HepG2 (cell line): ENCODE measurements at regions not wholly inside any gene's neighbourhood (a gene's known extent, or its start where the extent isn't known, plus 50 kb on each side); places are given as distances from the start of the nearest gene placed in this dataset.

Experiments
- ATAC-seq: fragments of 200-7000 bp; cut with Tn5 transposase; 3 replicates; pipeline ENCODE4 v1.9.1; 2020; ENCODE audit warnings: mild to moderate bottlenecking, moderate library complexity
- BruUV-seq: library from RNA; stranded (reverse); fragments of 400-500 nt; replicated peaks from 2 replicates; lab custom pipeline; 2021; lab: Mats Ljungman, UMichigan
- CTCF ChIA-PET: fragments of 300-600 bp; formaldehyde crosslinking; extraction: SDS; loops from one replicate; lab custom pipeline; 2021; ENCODE audit warnings: low total read pairs, inconsistent platforms, low intra/inter-chr PET ratio; lab: Yijun Ruan, JAX
- POLR2A ChIA-PET: fragments of 350-600 bp; sonication (Branson Sonifier 250); formaldehyde crosslinking; loops from one replicate; lab custom pipeline; 2020; ENCODE audit warnings: antibody characterized with exemption, inconsistent platforms; lab: Yijun Ruan, JAX
- DNase-seq: peaks from one replicate; pipeline ENCODE4 v3.0.0-alpha.2; 2015; ENCODE audit warnings: low spot score
- FAIRE-seq: peaks from 3 replicates; lab custom pipeline; 2011; peaks lifted over from hg19 to GRCh38; lab: Jason Lieb, UNC
- H2AFZ ChIP-seq: one replicate; pipeline ENCODE4 v1.6.1; 2011; ENCODE audit warnings: low read length, inconsistent platforms
- H3K27ac ChIP-seq: fragments of 300-600 bp; 3 replicates; pipeline ENCODE4 v1.8.0; 2011; ENCODE audit warnings: mixed run types, mild to moderate bottlenecking, mixed read lengths, low read length, inconsistent platforms; ENCODE audit not compliant: insufficient read depth; ENCODE audit errors: extremely low read length
- H3K27me3 ChIP-seq, 2 experiments: fragments of 200-600 bp in 1 of 2; 2 replicates in 1 of 2; 3 replicates in 1 of 2; pipeline versions ENCODE4 v1.6.0 to v1.8.0; 2011; ENCODE audit warnings: low read length in 2 of 2, mild to moderate bottlenecking in 2 of 2, moderate library complexity in 2 of 2, inconsistent platforms in 1 of 2; ENCODE audit not compliant: insufficient read depth in 2 of 2, control insufficient read depth in 1 of 2
- H3K36me3 ChIP-seq, 2 experiments: fragments of 200-600 bp in 1 of 2; replicated peaks in 1 of 2; 2 replicates in 1 of 2; 3 replicates in 1 of 2; pipeline versions ENCODE4 v1.5.1 to v1.8.0; 2011; ENCODE audit warnings: low read length in 2 of 2, inconsistent platforms in 1 of 2; ENCODE audit not compliant: insufficient read depth in 2 of 2, control insufficient read depth in 1 of 2
- H3K4me1 ChIP-seq: 2 replicates; pipeline ENCODE4 v1.5.1; 2012; ENCODE audit warnings: low read length, inconsistent platforms; ENCODE audit not compliant: insufficient read depth
- H3K4me2 ChIP-seq: 2 replicates; pipeline ENCODE4 v1.6.0; 2011; ENCODE audit warnings: low read depth, low read length, inconsistent platforms
- H3K4me3 ChIP-seq, 3 experiments: fragments of 200-600 bp in 1 of 3; sonication (generic), shearing (Covaris generic) in 1 of 3; replicated peaks in 1 of 3; 2 replicates each; pipeline ENCODE4 v1.5.1; 2011 to 2016; ENCODE audit warnings: low read length in 3 of 3, inconsistent platforms in 2 of 3, low read depth in 2 of 3, mild to moderate bottlenecking in 2 of 3, control low read depth in 1 of 3, mixed read lengths in 1 of 3; ENCODE audit not compliant: insufficient read depth in 1 of 3
- H3K79me2 ChIP-seq: one replicate; pipeline ENCODE4 v1.6.1; 2011; ENCODE audit warnings: low read length, inconsistent platforms; ENCODE audit not compliant: insufficient read depth
- H3K9ac ChIP-seq: 2 replicates; pipeline ENCODE4 v1.6.0; 2011; ENCODE audit warnings: mild to moderate bottlenecking, low read depth, low read length, inconsistent platforms; ENCODE audit not compliant: insufficient read depth
- H3K9me3 ChIP-seq: 2 replicates; pipeline ENCODE4 v1.5.1; 2012; ENCODE audit warnings: mild to moderate bottlenecking, low read length
- H4K20me1 ChIP-seq: 2 replicates; pipeline ENCODE4 v1.6.0; 2011; ENCODE audit warnings: inconsistent platforms, mild to moderate bottlenecking, low read length, moderate library complexity; ENCODE audit not compliant: insufficient read depth
- ARHGAP35 ChIP-seq: sonication (generic); formaldehyde crosslinking; IDR thresholded peaks from 2 replicates; pipeline ENCODE4 v1.9.0; 2022; ENCODE audit warnings: mild to moderate bottlenecking, inconsistent platforms, moderate library complexity, missing genetic modification reagents, borderline replicate concordance
- CREM ChIP-seq, 2 experiments: sonication (generic) in 1 of 2; formaldehyde crosslinking in 1 of 2; IDR thresholded peaks; 2 replicates each; pipeline versions ENCODE4 v1.4.0 to v1.6.1; 2016 to 2020; ENCODE audit warnings: antibody characterized with exemption in 1 of 2, mild to moderate bottlenecking in 1 of 2, missing genetic modification reagents in 1 of 2
- ELF1 ChIP-seq: sonication (generic); formaldehyde crosslinking; IDR thresholded peaks from 2 replicates; pipeline ENCODE4 v1.4.0; 2020; ENCODE audit warnings: missing genetic modification reagents
- MAF1 ChIP-seq: sonication (generic); formaldehyde crosslinking; IDR thresholded peaks from 2 replicates; pipeline ENCODE4 v1.5.0; 2020; ENCODE audit warnings: missing genetic modification reagents, borderline replicate concordance
- NFYB ChIP-seq: sonication (generic); formaldehyde crosslinking; IDR thresholded peaks from 2 replicates; pipeline ENCODE4 v1.4.0; 2020; ENCODE audit warnings: missing genetic modification reagents
- NR2F2 ChIP-seq: IDR thresholded peaks from 2 replicates; pipeline ENCODE4 v1.6.1; 2012; ENCODE audit warnings: low read depth, inconsistent platforms, borderline replicate concordance
- PTBP1 ChIP-seq: fragments of 200-400 bp; formaldehyde crosslinking; IDR thresholded peaks from 2 replicates; pipeline ENCODE4 v1.6.1; 2018; ENCODE audit warnings: low read length, low read depth; ENCODE audit not compliant: poor library complexity, severe bottlenecking
- SRSF9 ChIP-seq: fragments of 200-400 bp; formaldehyde crosslinking; IDR thresholded peaks from 2 replicates; pipeline ENCODE4 v1.6.1; 2018; ENCODE audit warnings: borderline replicate concordance, mild to moderate bottlenecking, low read depth, low read length; ENCODE audit not compliant: insufficient read depth, poor library complexity, severe bottlenecking
- ZFP36L1 ChIP-seq: sonication (generic); formaldehyde crosslinking; IDR thresholded peaks from 2 replicates; pipeline ENCODE4 v1.8.0; 2022; ENCODE audit warnings: mild to moderate bottlenecking, missing genetic modification reagents, moderate library complexity
- ZKSCAN1 ChIP-seq: fragments of 150-350 bp; IDR thresholded peaks from 2 replicates; pipeline ENCODE4 v1.6.1; 2014; ENCODE audit warnings: low read length
- ZNF460 ChIP-seq: sonication (generic); formaldehyde crosslinking; IDR thresholded peaks from 2 replicates; pipeline ENCODE4 v1.5.1; 2020; ENCODE audit warnings: missing genetic modification reagents, mild to moderate bottlenecking, borderline replicate concordance
- ZNF749 ChIP-seq: sonication (generic); formaldehyde crosslinking; IDR thresholded peaks from 2 replicates; pipeline ENCODE4 v1.8.0; 2022; ENCODE audit warnings: mild to moderate bottlenecking, missing genetic modification reagents, moderate library complexity, borderline replicate concordance
- WGBS: methylation state at CpG from one replicate; pipeline ENCODE4 v1.1.6; 2017; ENCODE audit warnings: low lambda C conversion rate; 5-methylcytosine and 5-hydroxymethylcytosine counted together
- in situ Hi-C: cut with HindIII; loops from 2 replicates; pipeline ENCODE4 v1.10.0; 2017; ENCODE audit warnings: low pct_unique_long_range_greater_than_20kb; ENCODE audit not compliant: extremely low pct_ligation_motif_present
- intact Hi-C: fragments of 100-400 bp; cut with micrococcal nuclease; formaldehyde crosslinking; loops from one replicate; pipeline ENCODE4 v1.10.0; 2022; ENCODE audit not compliant: unreplicated experiment

- no peak overlapping the region for H3K4me3 ChIP-seq
- H3K27ac ChIP-seq, result no peak overlapping the region
- DNase-seq (no peak), ATAC-seq (no peak), FAIRE-seq (no peak)
- H3K4me1 ChIP-seq, result no peaks in the 10 kb centered on the region
- no peak overlapping the region for H2AFZ ChIP-seq
- H3K27me3 ChIP-seq, result no peaks in the 10 kb centered on the region
- H3K36me3 ChIP-seq, result no peaks in the 10 kb centered on the region
- in situ Hi-C loops (no loop called here), intact Hi-C loops (no loop called here)
- no peak overlapping the region for H3K4me2 ChIP-seq
- POLR2A ChIA-PET, result no interaction called here
- TF ChIP-seq ZKSCAN1 (no peak), PTBP1 (no peak), ELF1 (CRISPR knock-in tag) (no peak), CREM (IDR thresholded peaks at IDR 0.05) (no peak), CREM (CRISPR knock-in tag; IDR thresholded peaks at IDR 0.05) (no peak), SRSF9 (no peak), ARHGAP35 (CRISPR knock-in tag) (no peak), MAF1 (CRISPR knock-in tag) (no peak), ZFP36L1 (no peak), NR2F2 (no peak), ZNF460 (CRISPR knock-in tag) (no peak), NFYB (CRISPR knock-in tag) (no peak), ZNF749 (CRISPR knock-in tag) (no peak)
- no peaks in the 10 kb centered on the region for H3K9me3 ChIP-seq
- no peaks in the 10 kb centered on the region for H4K20me1 ChIP-seq
- WGBS, result 0% methylated on average over 2 of the region's 2 CpGs
- H3K9ac ChIP-seq, result no peak overlapping the region
- no peaks in the 10 kb centered on the region for H3K79me2 ChIP-seq
- BruUV-seq, result no TSS peak
- CTCF ChIA-PET, result no interaction called here
Observed at GRCh38 chr12:77575376-77575919, 255.2 kb upstream of the NAV3 start.
